A549 (cell line): ENCODE measurements at regions not wholly inside any gene's neighbourhood (a gene's known extent, or its start where the extent isn't known, plus 50 kb on each side); places are given as distances from the start of the nearest gene placed in this dataset.

Experiments
- ATAC-seq, 2 experiments: fragments of 200-7000 bp in 1 of 2; fragments of >200 bp in 1 of 2; cut with Nextera tagmentation in 1 of 2; cut with Tn5 transposase in 1 of 2; 3 replicates each; pipeline versions ENCODE4 v1.8.0 to v1.9.1; 2018 to 2020; ENCODE audit warnings: mild to moderate bottlenecking in 1 of 2, moderate library complexity in 1 of 2
- CTCF ChIA-PET: fragments of 300-600 bp; sonication (Branson Sonifier 250); formaldehyde crosslinking; extraction: SDS; loops from one replicate; lab custom pipeline; 2021; ENCODE audit warnings: antibody characterized with exemption, inconsistent platforms; lab: Yijun Ruan, JAX
- POLR2A ChIA-PET: fragments of 350-600 bp; formaldehyde crosslinking; extraction: SDS; loops from one replicate; lab custom pipeline; 2021; ENCODE audit warnings: antibody characterized with exemption, inconsistent platforms; lab: Yijun Ruan, JAX
- DNase-seq, 2 experiments: peaks; one replicate each; pipeline versions ENCODE4 v3.0.0 to v3.0.0-alpha.2; 2011 to 2016; ENCODE audit warnings: low read depth in 1 of 2, low spot score in 1 of 2
- FAIRE-seq: peaks from 2 replicates; lab custom pipeline; 2011; peaks lifted over from hg19 to GRCh38; lab: Jason Lieb, UNC
- H3K27ac ChIP-seq, 2 experiments: fragments of >200 bp; sonication (Bioruptor Twin); formaldehyde crosslinking; 3 replicates each; pipeline ENCODE4 v1.5.1; 2016 to 2017
- H3K4me1 ChIP-seq: fragments of >200 bp; sonication (Bioruptor Twin); formaldehyde crosslinking; 3 replicates; pipeline ENCODE4 v1.6.1; 2016
- H3K4me2 ChIP-seq: fragments of >200 bp; sonication (Bioruptor Twin); formaldehyde crosslinking; 3 replicates; pipeline ENCODE4 v1.6.1; 2016
- H3K4me3 ChIP-seq: fragments of >200 bp; sonication (Bioruptor Twin); formaldehyde crosslinking; 3 replicates; pipeline ENCODE4 v1.5.1; 2016
- H3K9me3 ChIP-seq: fragments of >200 bp; sonication (Bioruptor Twin); formaldehyde crosslinking; 3 replicates; pipeline ENCODE4 v1.6.1; 2016
- ESRRA ChIP-seq: fragments of 150-350 bp; IDR thresholded peaks from 2 replicates; pipeline ENCODE4 v1.6.1; 2014; ENCODE audit warnings: mild to moderate bottlenecking, low read length, borderline replicate concordance
- FOSB ChIP-seq: fragments of 250-450 bp; sonication (Bioruptor Pico); IDR thresholded peaks from 2 replicates; pipeline ENCODE4 v1.5.0; 2020; ENCODE audit warnings: mild to moderate bottlenecking, moderate library complexity
- GATA3 ChIP-seq: IDR thresholded peaks from 2 replicates; pipeline ENCODE4 v1.6.1; 2012; ENCODE audit warnings: borderline replicate concordance
- JUNB ChIP-seq: fragments of >200 bp; sonication (Bioruptor Twin); formaldehyde crosslinking; IDR thresholded peaks from 2 replicates; pipeline ENCODE4 v1.6.1; 2016
- KDM1A ChIP-seq: fragments of 200-600 bp; sonication (generic); IDR thresholded peaks from 2 replicates; pipeline ENCODE4 v1.6.1; 2016; ENCODE audit warnings: low read depth, mild to moderate bottlenecking
- MAFK ChIP-seq: fragments of 450-650 bp; IDR thresholded peaks from 2 replicates; pipeline ENCODE4 v1.6.1; 2014; ENCODE audit not compliant: partially characterized antibody
- NFE2L2 ChIP-seq: fragments of 150-350 bp; conservative IDR thresholded peaks from 2 replicates; pipeline ENCODE4 v1.6.1; 2014; ENCODE audit warnings: low read length
- NR3C1 ChIP-seq: fragments of >200 bp; sonication (Bioruptor Twin); formaldehyde crosslinking; IDR thresholded peaks from 3 replicates; pipeline ENCODE4 v1.6.1; 2017
- RAD21 ChIP-seq, 2 experiments: fragments of >200 bp in 1 of 2; sonication (Bioruptor Twin) in 1 of 2; formaldehyde crosslinking in 1 of 2; IDR thresholded peaks in 1 of 2; conservative IDR thresholded peaks in 1 of 2; 2 replicates in 1 of 2; 3 replicates in 1 of 2; pipeline ENCODE4 v1.6.1; 2012 to 2018; ENCODE audit warnings: inconsistent platforms in 1 of 2
- RARB ChIP-seq: fragments of 250-450 bp; sonication (Bioruptor Pico); IDR thresholded peaks from 2 replicates; pipeline ENCODE4 v1.8.0; 2021; ENCODE audit warnings: mild to moderate bottlenecking, moderate library complexity
- RCOR1 ChIP-seq: fragments of 150-350 bp; IDR thresholded peaks from 2 replicates; pipeline ENCODE4 v1.6.1; 2014; ENCODE audit warnings: antibody characterized with exemption, low read length, low read depth
- RFX5 ChIP-seq: fragments of 450-650 bp; IDR thresholded peaks from 2 replicates; pipeline ENCODE4 v1.7.1; 2014; ENCODE audit warnings: antibody characterized with exemption, mild to moderate bottlenecking, moderate library complexity
- RNF2 ChIP-seq: fragments of 200-600 bp; sonication (generic); IDR thresholded peaks from 2 replicates; pipeline ENCODE4 v1.6.1; 2016; ENCODE audit warnings: low read depth, mild to moderate bottlenecking, antibody characterized with exemption, moderate library complexity, borderline replicate concordance
- ZC3H11A ChIP-seq: fragments of 450-650 bp; IDR thresholded peaks from 2 replicates; pipeline ENCODE4 v1.6.1; 2014; ENCODE audit warnings: antibody characterized with exemption, mild to moderate bottlenecking
- ZSCAN20 ChIP-seq: fragments of 250-450 bp; sonication (Bioruptor Pico); IDR thresholded peaks from 2 replicates; pipeline ENCODE4 v1.8.0; 2022; ENCODE audit warnings: mild to moderate bottlenecking, moderate library complexity
- whole genome bisulfite sequencing: methylation state at CpG from one replicate; pipeline ENCODE4 v1.1.6; 2017; ENCODE audit errors: missing lambda C conversion rate; 5-methylcytosine and 5-hydroxymethylcytosine counted together
- TF ChIP-seq, protein P1 (sequence below): IDR thresholded peaks from 2 replicates; pipeline ENCODE4 v1.6.1; 2012; ENCODE audit warnings: low read depth, borderline replicate concordance
- TF ChIP-seq, protein P2 (sequence below): fragments of 150-350 bp; IDR thresholded peaks from 2 replicates; pipeline ENCODE4 v1.6.1; 2014; ENCODE audit warnings: low read depth, mild to moderate bottlenecking, low read length
- TF ChIP-seq, protein P3 (sequence below): fragments of 250-450 bp; sonication (Bioruptor Pico); IDR thresholded peaks from 2 replicates; pipeline ENCODE4 v1.5.0; 2020; ENCODE audit warnings: low read depth, mild to moderate bottlenecking, moderate library complexity

DNA sequence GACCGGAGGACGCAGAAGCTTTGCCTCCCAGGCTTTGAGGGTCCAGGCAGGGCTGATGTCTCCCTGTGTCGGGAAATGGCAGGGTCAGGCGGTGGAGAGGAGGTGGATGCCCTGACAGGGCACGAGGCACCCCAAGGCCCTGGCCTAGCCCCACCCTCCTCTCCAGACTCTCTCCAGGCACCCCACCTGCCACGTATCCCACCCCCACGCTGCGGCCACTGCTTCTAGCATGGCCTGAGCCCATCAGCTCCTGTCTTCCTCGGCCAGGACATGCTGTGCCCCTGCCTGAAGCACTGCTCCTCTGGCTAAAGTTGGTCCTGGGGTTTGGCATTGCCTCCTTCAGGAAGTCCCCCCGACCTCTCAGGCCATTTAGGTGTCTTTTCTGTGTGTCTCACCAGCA, 64.2 kb upstream of the RXRA start:
- no peak overlapping the region for H3K4me2 ChIP-seq
- TF ChIP-seq, protein P1, sequence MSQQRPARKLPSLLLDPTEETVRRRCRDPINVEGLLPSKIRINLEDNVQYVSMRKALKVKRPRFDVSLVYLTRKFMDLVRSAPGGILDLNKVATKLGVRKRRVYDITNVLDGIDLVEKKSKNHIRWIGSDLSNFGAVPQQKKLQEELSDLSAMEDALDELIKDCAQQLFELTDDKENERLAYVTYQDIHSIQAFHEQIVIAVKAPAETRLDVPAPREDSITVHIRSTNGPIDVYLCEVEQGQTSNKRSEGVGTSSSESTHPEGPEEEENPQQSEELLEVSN, result no peak
- TF ChIP-seq, protein P2, sequence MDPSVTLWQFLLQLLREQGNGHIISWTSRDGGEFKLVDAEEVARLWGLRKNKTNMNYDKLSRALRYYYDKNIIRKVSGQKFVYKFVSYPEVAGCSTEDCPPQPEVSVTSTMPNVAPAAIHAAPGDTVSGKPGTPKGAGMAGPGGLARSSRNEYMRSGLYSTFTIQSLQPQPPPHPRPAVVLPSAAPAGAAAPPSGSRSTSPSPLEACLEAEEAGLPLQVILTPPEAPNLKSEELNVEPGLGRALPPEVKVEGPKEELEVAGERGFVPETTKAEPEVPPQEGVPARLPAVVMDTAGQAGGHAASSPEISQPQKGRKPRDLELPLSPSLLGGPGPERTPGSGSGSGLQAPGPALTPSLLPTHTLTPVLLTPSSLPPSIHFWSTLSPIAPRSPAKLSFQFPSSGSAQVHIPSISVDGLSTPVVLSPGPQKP, result no peak
- TF ChIP-seq NFE2L2 (no peak), FOSB (CRISPR knock-in tag) (no peak), KDM1A (no peak), RNF2 (no peak)
- TF ChIP-seq, all 56 proteins: peak for 0
- no peaks in the 10 kb centered on the region for H3K9me3 ChIP-seq
- no peaks in the 10 kb centered on the region for H3K4me1 ChIP-seq
- FAIRE-seq (no peak), DNase-seq (no peak), ATAC-seq (no peak; a peak in 2 of 6 replicates)
- H3K27ac ChIP-seq, result no peak overlapping the region
- no peak overlapping the region for H3K4me3 ChIP-seq
- WGBS, result 78% methylated on average over 9 of the region's 10 CpGs
- POLR2A ChIA-PET, result no interaction called here
- CTCF ChIA-PET, result interaction anchor here (1.7 kb wide), 1 partner anchor 10 kb away, joined by 4 read pairs; no protein-coding TSS in a partner anchor

DNA sequence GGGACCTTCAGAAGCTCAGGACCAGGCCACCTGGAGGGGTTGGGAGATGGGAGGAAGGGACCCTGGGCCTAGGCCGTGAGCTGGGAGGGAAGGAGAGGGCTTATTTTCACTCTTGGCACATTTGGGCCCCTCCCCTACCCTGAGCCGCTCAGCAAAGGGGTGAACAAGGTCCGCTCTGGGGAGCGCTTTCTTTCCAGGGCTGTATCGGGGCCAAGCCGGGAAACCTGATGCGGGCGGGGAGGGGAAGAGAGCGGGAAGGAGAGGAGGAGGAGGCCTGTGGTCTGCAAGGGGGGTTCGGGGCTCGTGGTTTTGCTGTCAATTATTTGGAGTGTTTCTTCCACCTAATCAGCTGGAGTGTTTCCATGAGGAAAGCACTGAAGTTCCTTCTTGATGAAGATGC, 62.7 kb upstream of the RXRA start:
- H3K4me3 ChIP-seq, result no peak overlapping the region
- no peak overlapping the region for H3K27ac ChIP-seq
- ATAC-seq (no peak), DNase-seq (no peak)
- H3K4me2 ChIP-seq, result no peak overlapping the region
- 76% methylated on average over 11 of the region's 11 CpGs for WGBS
- no peak for TF ChIP-seq GATA3
- TF ChIP-seq RCOR1, result no peak
- TF ChIP-seq RAD21 (conservative IDR thresholded peaks at IDR 0.05 in 1 of 2, IDR thresholded peaks at IDR 0.05 in 1 of 2), result no peak
- TF ChIP-seq ZC3H11A, result no peak
- TF ChIP-seq JUNB, result no peak
- no peak for TF ChIP-seq MAFK
- TF ChIP-seq ESRRA, result no peak
- TF ChIP-seq KDM1A, result no peak
- TF ChIP-seq, all 56 proteins: peak for 0
- FAIRE-seq, result no peak
- H3K4me1 ChIP-seq, result no peaks in the 10 kb centered on the region
- H3K9me3 ChIP-seq, result no peaks in the 10 kb centered on the region
- ChIA-PET POLR2A (no interaction called here), CTCF (interaction anchor here (0.6 to 2.3 kb wide), 2 partner anchors 77 to 78 kb away, joined by 3 to 6 read pairs; no protein-coding TSS in a partner anchor)

DNA sequence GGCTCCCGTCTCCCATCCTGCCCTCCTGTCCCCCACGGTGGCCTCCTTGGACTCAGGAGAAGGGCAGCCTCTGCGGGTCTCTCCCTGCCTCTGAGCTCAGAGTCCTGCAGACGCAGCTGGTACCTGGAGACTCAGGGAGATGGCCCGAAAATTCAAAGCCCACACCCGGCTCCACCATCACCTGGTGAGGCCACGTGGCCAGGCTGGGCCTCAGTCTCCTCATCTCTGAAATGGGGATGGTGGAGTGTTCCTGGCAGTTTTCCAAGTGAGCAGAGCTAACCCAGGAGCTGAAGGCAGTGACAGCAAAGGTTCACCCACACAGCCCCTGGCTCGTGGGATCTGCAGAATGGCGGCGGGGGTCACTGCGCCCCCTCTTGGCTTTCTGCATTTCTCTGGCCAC, 62.1 kb upstream of the RXRA start:
- Histone ChIP-seq H3K4me2 (no peak overlapping the region), H3K9me3 (no peaks in the 10 kb centered on the region), H3K4me1 (no peaks in the 10 kb centered on the region), H3K4me3 (no peak overlapping the region), H3K27ac (no peak overlapping the region)
- TF ChIP-seq, protein P3, sequence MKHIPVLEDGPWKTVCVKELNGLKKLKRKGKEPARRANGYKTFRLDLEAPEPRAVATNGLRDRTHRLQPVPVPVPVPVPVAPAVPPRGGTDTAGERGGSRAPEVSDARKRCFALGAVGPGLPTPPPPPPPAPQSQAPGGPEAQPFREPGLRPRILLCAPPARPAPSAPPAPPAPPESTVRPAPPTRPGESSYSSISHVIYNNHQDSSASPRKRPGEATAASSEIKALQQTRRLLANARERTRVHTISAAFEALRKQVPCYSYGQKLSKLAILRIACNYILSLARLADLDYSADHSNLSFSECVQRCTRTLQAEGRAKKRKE, result no peak
- ATAC-seq (no peak), FAIRE-seq (no peak), DNase-seq (no peak)
- ChIA-PET CTCF (interaction anchor here (1.6 to 2.3 kb wide), 2 partner anchors 25 to 78 kb away, joined by 4 to 6 read pairs; no protein-coding TSS in a partner anchor), POLR2A (no interaction called here)
- WGBS, result 50% methylated on average over 11 of the region's 11 CpGs

DNA sequence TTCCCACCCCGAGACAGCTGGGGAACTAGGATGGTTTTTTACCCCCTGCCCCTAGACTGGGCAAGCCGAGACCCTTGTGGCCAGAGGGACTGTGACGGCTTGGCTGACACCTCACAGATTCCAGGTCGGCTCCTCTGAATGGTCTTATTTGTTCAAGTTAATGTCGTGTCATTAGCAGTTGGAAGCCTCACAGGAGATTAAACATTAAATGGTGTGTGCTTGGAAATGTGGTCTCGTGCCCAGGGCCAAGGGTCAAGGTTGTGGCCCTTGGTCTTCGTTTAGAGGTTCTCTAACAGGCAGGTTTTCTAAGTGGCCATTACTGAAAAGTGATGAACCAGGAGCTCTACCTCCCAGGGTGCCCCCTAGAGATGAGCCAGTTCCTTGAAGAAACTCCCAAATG, 61.2 kb upstream of the RXRA start:
- CTCF ChIA-PET, result interaction anchor here (1.6 to 2.3 kb wide), 2 partner anchors 26 to 79 kb away, joined by 4 to 6 read pairs; no protein-coding TSS in a partner anchor
- Histone ChIP-seq H3K4me3 (no peak overlapping the region), H3K9me3 (no peaks in the 10 kb centered on the region), H3K4me1 (no peaks in the 10 kb centered on the region), H3K27ac (no peak overlapping the region), H3K4me2 (no peak overlapping the region)
- FAIRE-seq (no peak), ATAC-seq (no peak), DNase-seq (no peak)
- TF ChIP-seq NR3C1, result no peak
- no peak for TF ChIP-seq RARB (CRISPR knock-in tag)
- TF ChIP-seq RFX5, result no peak
- no peak for TF ChIP-seq ZSCAN20 (CRISPR knock-in tag)
- POLR2A ChIA-PET, result no interaction called here
- WGBS, result 8% methylated on average over 4 of the region's 7 CpGs
